ENCODE measurements at regions not wholly inside any gene's neighbourhood (a gene's known extent, or its start where the extent isn't known, plus 50 kb on each side); places are given as distances from the start of the nearest gene placed in this dataset.
"Not testable (repeated sequence)": the region's sequence is repeated elsewhere in the genome, so short reads cannot be mapped to it uniquely, and the experiment has no call there.

- DNase-seq (ENCODE audit: low read depth) = no peak
Observed at GRCh38 chr12:32010631-32011336, 51.6 kb downstream of the RESF1 start.

DNA sequence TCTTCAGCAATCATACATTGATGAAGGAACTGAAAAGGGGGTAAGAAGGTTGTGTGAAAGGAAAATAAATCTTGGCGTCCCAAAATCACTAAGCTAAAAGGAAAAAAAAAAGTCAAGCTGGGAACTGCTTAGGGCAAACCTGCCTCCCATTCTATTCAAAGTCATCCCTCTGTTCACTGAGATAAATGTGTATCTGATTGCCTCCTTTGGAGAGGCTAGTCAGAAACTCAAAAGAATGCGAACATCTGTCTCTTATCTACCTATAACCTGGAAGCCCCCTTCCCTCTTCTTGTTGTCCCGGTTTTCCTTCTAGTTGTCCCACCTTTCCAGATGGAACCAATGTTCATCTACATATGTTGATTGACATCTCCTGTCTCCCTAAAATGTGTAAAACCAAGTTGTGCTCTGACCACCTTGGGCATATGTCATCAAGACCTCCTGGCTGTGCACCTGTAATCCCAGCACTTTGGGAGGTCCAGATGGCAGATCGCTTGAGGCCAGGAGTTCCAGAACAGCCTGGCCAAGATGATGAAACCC, 53.1 kb downstream of the RESF1 start:
- DNase-seq (ENCODE audit: low read depth) = no peak

DNA sequence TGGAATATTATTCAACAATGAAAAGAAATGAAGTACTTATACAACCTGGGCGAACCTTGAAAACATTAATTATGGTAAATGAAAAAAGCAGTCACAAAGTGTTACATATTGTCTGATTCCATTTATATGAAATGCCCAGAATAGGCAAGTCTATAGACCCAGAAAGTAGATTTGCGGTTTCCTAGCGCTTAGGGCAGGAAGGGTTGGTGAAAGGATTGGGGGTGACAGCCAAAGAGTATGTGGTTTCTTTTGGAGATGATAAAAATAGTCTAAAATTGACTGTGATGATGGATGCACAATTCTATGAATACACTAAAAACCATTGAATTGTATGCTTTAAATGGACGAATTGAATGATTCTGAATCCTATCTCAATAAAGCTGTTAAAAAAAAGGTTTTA, 55.8 kb downstream of the RESF1 start:
- DNase-seq (ENCODE audit: low read depth) = no peak

GRCh38 chr12:32016680-32017482, 57.7 kb downstream of the RESF1 start:
- DNase-seq (ENCODE audit: low read depth) = no peak

GRCh38 chr12:32021346-32021773, 62.1 kb downstream of the RESF1 start:
- DNase-seq (ENCODE audit: low read depth) = no peak

GRCh38 chr12:32022387-32022786, 63.2 kb downstream of the RESF1 start:
- DNase-seq (ENCODE audit: low read depth) = not testable (repeated sequence)

DNA sequence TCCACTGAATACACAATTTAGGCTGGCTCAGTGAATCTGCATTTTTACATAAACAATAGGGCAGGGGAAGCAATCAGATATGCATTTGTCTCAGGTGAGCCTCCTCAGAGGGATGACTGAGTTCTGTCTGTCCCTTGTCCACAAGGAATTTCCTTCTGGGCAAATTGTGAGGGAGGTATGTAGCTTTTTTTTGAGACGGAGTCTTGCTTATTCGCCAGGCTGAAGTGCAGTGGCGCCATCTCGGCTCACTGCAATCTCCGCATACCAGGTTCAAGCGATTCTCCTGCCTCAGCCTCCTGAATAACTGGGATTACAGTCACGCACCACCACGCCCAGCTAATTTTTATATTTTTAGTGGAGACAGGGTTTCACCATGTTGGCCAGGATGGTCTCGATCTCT, 64.6 kb downstream of the RESF1 start:
- DNase-seq (ENCODE audit: low read depth) = not testable (repeated sequence)

- no peak for DNase-seq (ENCODE audit: low read depth)
Observed at GRCh38 chr12:32024884-32025592, 65.8 kb downstream of the RESF1 start.

DNA sequence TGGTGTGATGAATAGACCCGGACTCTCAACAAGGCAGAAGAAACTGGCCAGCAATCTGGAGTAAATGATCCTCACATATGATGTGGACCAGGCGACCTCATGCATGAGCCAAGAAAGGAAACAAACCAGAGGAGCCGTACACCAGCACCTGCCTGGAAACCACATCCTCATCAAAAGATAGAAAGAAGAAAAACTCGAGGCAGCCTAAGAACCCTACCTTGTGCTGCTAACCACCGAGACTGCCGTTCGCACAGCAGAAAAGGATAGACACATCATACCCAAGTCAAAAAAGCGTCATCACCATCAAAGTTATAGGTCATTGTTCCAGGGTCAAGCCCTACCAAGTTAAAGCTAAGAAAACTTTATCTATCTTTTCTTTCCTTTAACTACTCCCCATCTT, 66.7 kb downstream of the RESF1 start:
- DNase-seq (ENCODE audit: low read depth) = peak; percentile 36

DNA sequence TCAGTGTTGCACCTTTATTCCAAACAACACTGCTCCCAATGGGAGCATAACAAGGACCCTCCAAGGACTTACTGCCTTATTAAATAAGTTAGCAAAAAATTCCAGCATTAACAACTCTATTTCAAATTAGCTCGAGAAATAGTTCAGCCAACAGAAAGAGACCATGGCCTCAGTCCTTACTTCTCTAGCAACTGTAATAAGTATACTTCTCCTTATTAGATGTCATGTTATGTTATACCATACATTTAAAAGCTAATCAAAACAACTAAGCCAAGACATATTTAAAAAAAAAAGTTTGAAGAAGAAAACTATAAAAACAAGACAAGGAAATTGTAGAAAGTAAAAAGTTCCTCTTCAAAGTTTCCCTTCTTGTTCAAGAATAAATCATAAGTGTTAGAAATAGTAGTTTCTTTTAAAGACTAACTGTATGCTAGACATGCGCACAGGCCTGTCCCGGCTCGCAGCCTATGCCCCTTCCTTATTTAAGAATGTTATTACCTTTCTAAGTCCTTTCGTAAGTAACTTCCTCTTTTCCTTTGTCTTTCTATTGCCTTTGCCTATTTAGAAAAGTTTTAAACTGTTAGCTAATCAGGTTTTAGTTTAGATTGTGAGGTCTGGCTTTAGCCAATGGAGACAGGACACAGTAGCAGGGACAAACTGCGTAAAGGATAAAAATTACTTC, 68.6 kb downstream of the RESF1 start:
- DNase-seq (ENCODE audit: low read depth) = no peak

- DNase-seq (ENCODE audit: low read depth) = no peak
Observed at GRCh38 chr12:32030151-32030550, 70.9 kb downstream of the RESF1 start.

GRCh38 chr12:32030676-32031075, 71.5 kb downstream of the RESF1 start:
- DNase-seq (ENCODE audit: low read depth) = no peak

DNA sequence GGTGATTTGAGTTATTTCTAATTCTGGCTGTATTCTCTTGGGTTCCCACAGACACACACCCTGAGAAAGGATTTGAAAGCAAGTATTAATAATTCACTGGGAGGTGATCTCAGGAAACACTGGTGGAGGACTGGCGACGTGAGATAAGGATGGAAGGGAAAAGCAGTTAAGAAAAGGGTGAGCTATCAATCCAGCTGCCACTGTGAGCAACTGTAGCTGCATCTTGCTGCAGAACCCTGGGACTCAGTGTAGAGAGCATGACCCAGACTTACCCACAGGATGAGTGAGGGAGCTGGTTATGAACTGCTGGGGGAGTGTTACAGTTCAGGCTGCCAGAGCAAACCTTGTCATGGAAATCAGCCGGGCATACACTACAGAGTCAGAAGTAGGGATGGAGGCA, 71.9 kb downstream of the RESF1 start:
- DNase-seq (ENCODE audit: low read depth) = no peak

GRCh38 chr12:32032205-32032810, 73.1 kb downstream of the RESF1 start:
- DNase-seq (ENCODE audit: low read depth) = no peak

- DNase-seq (ENCODE audit: low read depth) = no peak
Observed at GRCh38 chr12:32033406-32033805, 73.2 kb upstream of the BICD1 start.

GRCh38 chr12:32034045-32034444, 72.6 kb upstream of the BICD1 start:
- DNase-seq (ENCODE audit: low read depth) = no peak

DNA sequence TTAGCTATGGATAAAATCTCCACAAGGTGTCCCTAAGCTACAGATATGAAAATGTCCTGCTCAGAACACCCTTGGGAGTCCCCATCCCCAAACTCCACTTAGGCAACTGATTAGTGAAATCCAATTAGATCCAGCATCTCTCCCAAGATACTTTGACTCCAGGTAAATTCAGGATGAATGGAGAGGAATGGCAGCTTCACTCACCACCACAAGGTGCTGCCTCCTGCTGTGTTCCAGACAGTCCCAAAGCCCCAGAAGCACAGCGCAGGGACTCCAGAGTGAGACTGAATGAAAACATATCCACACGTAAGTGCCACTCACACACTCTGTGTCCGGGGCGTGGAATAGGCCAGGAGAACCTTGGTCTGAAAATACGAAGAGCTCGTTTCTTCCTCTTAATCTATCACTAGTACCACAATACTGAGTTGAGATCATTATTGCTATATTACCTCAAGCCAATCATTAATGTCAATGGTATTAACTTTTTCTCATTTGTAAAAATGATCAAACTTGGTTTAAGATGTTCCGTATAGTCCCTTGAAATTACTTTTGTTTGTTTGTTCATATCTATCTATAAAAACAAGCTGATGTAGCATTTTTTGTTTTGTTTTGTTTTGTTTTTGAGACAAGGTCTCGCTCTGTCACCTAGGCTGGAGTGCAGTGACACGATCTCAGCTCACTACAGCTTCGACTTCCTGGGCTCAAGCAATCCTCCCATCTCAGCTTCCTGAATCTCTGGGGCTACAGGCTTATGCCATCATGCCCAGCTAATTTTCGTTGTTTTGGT, 70.0 kb upstream of the BICD1 start:
- DNase-seq (ENCODE audit: low read depth) = no peak

DNA sequence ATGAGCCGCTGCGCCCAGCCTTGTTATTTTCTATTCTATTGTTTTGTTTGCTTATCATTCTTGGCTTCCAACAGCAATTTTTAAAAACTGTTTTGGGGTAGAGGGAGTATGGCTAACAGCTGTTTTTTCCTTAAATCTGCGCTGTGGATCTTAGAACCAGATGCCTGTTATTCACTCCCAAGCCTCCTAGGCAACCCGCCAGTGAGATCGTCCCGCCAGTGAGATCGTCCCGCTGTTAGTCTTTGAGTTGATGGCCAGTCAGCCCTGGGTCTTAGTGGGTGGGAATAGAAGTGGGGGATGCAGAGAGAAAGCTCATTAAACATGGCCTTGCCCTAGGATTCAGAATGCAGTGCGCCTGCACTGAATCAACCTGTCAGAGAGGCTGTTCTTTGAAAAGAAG, 67.3 kb upstream of the BICD1 start:
- no peak for DNase-seq (ENCODE audit: low read depth)

- no peak for DNase-seq (ENCODE audit: low read depth)
Observed at GRCh38 chr12:32039917-32040575, 66.6 kb upstream of the BICD1 start.

DNA sequence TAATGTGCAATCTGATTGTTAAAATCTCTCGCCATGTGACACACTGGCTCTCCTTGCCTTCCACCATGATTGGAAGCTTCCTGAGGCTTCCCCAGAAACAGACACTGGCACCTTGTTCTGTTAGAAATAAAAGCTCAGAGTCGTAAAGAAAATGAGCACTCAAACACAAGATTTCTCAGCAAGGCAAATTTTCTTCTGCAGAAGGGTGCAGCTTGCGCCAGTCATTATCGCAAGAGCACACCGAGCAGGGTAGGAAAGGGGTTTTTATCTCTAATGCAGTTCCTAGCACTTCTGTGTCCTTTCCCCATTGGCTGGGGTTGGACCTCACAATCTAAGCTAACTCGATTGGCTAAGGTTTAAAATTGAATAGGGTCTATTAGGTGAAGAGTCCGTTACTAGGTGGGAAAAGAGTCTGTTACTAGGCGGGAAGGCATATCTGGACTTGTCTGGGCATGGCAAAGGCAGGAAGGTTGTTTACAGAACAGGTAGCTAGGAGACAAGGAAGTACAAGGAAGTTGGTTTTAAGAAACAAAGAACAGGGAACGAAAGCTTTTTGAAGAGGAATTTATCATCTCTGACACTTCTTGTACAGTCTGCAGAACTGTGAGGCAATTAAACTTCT, 62.6 kb upstream of the BICD1 start:
- no peak for DNase-seq (ENCODE audit: low read depth)
